ENCODE measurements at regions not wholly inside any gene's neighbourhood (a gene's known extent, or its start where the extent isn't known, plus 50 kb on each side); places are given as distances from the start of the nearest gene placed in this dataset.

DNA sequence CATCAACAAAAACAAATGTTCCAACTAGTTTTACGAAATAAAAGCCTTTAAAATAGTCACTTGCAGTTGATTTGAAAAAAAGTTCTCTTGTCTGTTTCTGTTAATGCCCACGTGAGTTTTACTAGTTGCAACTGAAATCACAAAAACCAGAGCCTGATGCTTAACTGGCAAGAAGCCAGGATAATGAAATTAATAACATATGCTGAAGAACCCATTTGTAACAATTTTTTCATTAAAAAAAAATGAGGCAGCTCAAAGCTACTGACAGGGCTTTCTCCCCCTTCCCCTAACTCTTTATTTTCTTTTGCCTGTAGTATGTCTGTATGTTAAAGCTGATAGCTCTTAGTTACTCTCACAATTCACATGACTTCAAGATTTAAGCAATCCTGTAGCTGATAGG, 132.7 kb upstream of the EYA4 start:
- Mint-ChIP-seq H3K9me3 (no peaks in the 10 kb centered on the region), H3K4me1 (0 out of 4 replicates have a peak, but pooled peaks cover 2 to 5% of the 10 kb centered on the region in 2 experiments), H3K4me3 (no peak overlapping the region), H3K27ac (no peak overlapping the region), H3K27me3 (ENCODE audit: low read depth) (no peaks in the 10 kb centered on the region), H3K36me3 (ENCODE audit: insufficient read depth in 1 of 3, low read depth in 3 of 3) (no peaks in the 10 kb centered on the region)
- H3K9ac ChIP-seq (ENCODE audit: extremely low read depth, insufficient read length, low read length): no peak overlapping the region
- TF ChIP-seq, protein P1, sequence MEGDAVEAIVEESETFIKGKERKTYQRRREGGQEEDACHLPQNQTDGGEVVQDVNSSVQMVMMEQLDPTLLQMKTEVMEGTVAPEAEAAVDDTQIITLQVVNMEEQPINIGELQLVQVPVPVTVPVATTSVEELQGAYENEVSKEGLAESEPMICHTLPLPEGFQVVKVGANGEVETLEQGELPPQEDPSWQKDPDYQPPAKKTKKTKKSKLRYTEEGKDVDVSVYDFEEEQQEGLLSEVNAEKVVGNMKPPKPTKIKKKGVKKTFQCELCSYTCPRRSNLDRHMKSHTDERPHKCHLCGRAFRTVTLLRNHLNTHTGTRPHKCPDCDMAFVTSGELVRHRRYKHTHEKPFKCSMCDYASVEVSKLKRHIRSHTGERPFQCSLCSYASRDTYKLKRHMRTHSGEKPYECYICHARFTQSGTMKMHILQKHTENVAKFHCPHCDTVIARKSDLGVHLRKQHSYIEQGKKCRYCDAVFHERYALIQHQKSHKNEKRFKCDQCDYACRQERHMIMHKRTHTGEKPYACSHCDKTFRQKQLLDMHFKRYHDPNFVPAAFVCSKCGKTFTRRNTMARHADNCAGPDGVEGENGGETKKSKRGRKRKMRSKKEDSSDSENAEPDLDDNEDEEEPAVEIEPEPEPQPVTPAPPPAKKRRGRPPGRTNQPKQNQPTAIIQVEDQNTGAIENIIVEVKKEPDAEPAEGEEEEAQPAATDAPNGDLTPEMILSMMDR (conservative IDR thresholded peaks at IDR 0.05): no peak
- H2AFZ ChIP-seq (ENCODE audit: low read length): no peak overlapping the region
- H3K4me2 ChIP-seq (ENCODE audit: insufficient read depth, insufficient read length, low read length): no peak overlapping the region
- H3K27ac ChIP-seq (ENCODE audit: insufficient read length, low read depth, low read length): no peak overlapping the region
- no peak overlapping the region for H3K18ac ChIP-seq (ENCODE audit: insufficient read length, low read depth, low read length)
- H3K79me1 ChIP-seq (ENCODE audit: insufficient read depth, low read depth, low read length, poor library complexity, severe bottlenecking): no peaks in the 10 kb centered on the region
- H3K23ac ChIP-seq (ENCODE audit: insufficient read length, low read depth, low read length): no peak overlapping the region
- H3K79me2 ChIP-seq (ENCODE audit: insufficient read depth, low read length): no peaks in the 10 kb centered on the region
- no peak overlapping the region for H3K14ac ChIP-seq (ENCODE audit: insufficient read depth, low read length)
- H2AK5ac ChIP-seq (ENCODE audit: insufficient read length, low read length): no peak overlapping the region
- no peak overlapping the region for H4K91ac ChIP-seq (ENCODE audit: insufficient read length, low read depth, low read length)
- H4K5ac ChIP-seq (ENCODE audit: insufficient read length, low read depth, low read length): no peak overlapping the region
- no peaks in the 10 kb centered on the region for H3K4me1 ChIP-seq (ENCODE audit: insufficient read depth, low read length)
- H2BK5ac ChIP-seq (ENCODE audit: insufficient read length, low read length): no peak overlapping the region
- no peaks in the 10 kb centered on the region for H3K9me3 ChIP-seq (ENCODE audit: control insufficient read depth, low read depth, low read length)
- H2BK15ac ChIP-seq (ENCODE audit: low read depth, low read length): no peak overlapping the region
- H4K8ac ChIP-seq (replicated peaks; ENCODE audit: insufficient read length, low read depth, low read length): no peak overlapping the region
- no peaks in the 10 kb centered on the region for H3K23me2 ChIP-seq (ENCODE audit: insufficient read length, low read depth, low read length, poor library complexity, severe bottlenecking)
- no CpG with 5 or more reads among the region's 2 CpGs for WGBS (ENCODE audit: extremely low coverage, insufficient read length, low lambda C conversion rate)
- H3T11ph ChIP-seq (ENCODE audit: low read length): no peak overlapping the region
- no peak overlapping the region for H2BK120ac ChIP-seq (ENCODE audit: low read depth, low read length, poor library complexity, severe bottlenecking)
- H2BK20ac ChIP-seq (ENCODE audit: low read depth, low read length, poor library complexity, severe bottlenecking): no peak overlapping the region
- no peak for DNase-seq
- H3K56ac ChIP-seq (ENCODE audit: insufficient read length, low read depth, low read length): no peak overlapping the region
- no peak overlapping the region for H3K4ac ChIP-seq (ENCODE audit: low read depth, low read length)
- H2BK12ac ChIP-seq (ENCODE audit: insufficient read length, low read depth, low read length): no peak overlapping the region
- H4K20me1 ChIP-seq (ENCODE audit: control insufficient read depth, insufficient read depth, insufficient read length): no peaks in the 10 kb centered on the region
- H3K27me3 ChIP-seq (ENCODE audit: insufficient read depth, low read length): no peaks in the 10 kb centered on the region
